Ovary (tissue), 7 donors: ENCODE measurements at regions not wholly inside any gene's neighbourhood (a gene's known extent, or its start where the extent isn't known, plus 50 kb on each side); places are given as distances from the start of the nearest gene placed in this dataset.

Source experiments
- DNase-seq, 5 donors: peaks; one replicate each; pipeline ENCODE4 v3.0.0-alpha.2; 2019 to 2020
- H3K27ac ChIP-seq, 2 donors: fragments of 200-600 bp; one replicate each; pipeline versions ENCODE4 v1.5.1 to v1.8.0; 2019 to 2022
- H3K27me3 ChIP-seq: fragments of 200-600 bp; one replicate; pipeline ENCODE4 v1.8.0; 2022
- H3K36me3 ChIP-seq: fragments of 200-600 bp; sonication (generic); one replicate; pipeline ENCODE4 v1.5.1; 2019
- H3K4me1 ChIP-seq: one replicate; pipeline ENCODE4 v1.8.1; 2013; ENCODE audit warnings: mild to moderate bottlenecking, moderate library complexity; ENCODE audit not compliant: insufficient read depth
- H3K4me3 ChIP-seq: fragments of 200-600 bp; sonication (generic); one replicate; pipeline ENCODE4 v1.5.1; 2017
- H3K9me3 ChIP-seq, 2 donors: fragments of 200-600 bp in 1 of 2; sonication (generic) in 1 of 2; one replicate each; pipeline versions ENCODE4 v1.5.1 to v1.8.1; 2013 to 2019; ENCODE audit warnings: mild to moderate bottlenecking in 1 of 2, moderate library complexity in 1 of 2
- CTCF ChIP-seq, 3 donors: fragments of 450-650 bp in 2 of 3; fragments of 200-600 bp in 1 of 3; IDR thresholded peaks; one replicate each; pipeline versions ENCODE4 v1.5.1 to v1.8.0; 2016 to 2022; ENCODE audit warnings: antibody characterized with exemption in 3 of 3, mild to moderate bottlenecking in 1 of 3
- EP300 ChIP-seq: sonication (generic); formaldehyde crosslinking; IDR thresholded peaks from one replicate; pipeline ENCODE4 v1.6.1; 2017; ENCODE audit warnings: antibody characterized with exemption
- POLR2A ChIP-seq: fragments of 450-650 bp; IDR thresholded peaks from one replicate; pipeline ENCODE4 v1.6.1; 2017; ENCODE audit warnings: antibody characterized with exemption, mild to moderate bottlenecking, moderate library complexity
- WGBS, 3 donors: extraction: QIAGEN DNeasy Blood & Tissue Kit in 1 of 3; methylation state at CpG; one replicate each; pipeline versions ENCODE4 v1.1.5 to v1.1.7; 2013 to 2017; 5-methylcytosine and 5-hydroxymethylcytosine counted together
- intact Hi-C, 4 donors: fragments of 100-400 bp; cut with DNase I; formaldehyde crosslinking; loops; one replicate each; pipeline versions ENCODE4 v1.11.0 to v1.15.1; 2022 to 2023
- donor health status: DM: no; HTN: no; CAD: no; lungs with moderate emphysema.
- donor health status: DM: no; HTN: no; CAD: no.
- donor health status: Bipolar disorder and iron deficiency.
- donor health status: DM: no; HTN: no; CAD: no.
- donor health status: DM: yes; HTN: yes; CAD: no.

GRCh38 chr15:60222404-60222803 lies 175.4 kb downstream of the ANXA2 start:
- H3K9me3 ChIP-seq: no peaks in the 10 kb centered on the region
- WGBS, 3 donors: 67 to 88% (median 74%) methylated on average over 1 of the region's 1 CpG
- intact Hi-C loops: loop anchor here in 1 of 4 donors (10.0 kb wide), 1 partner anchor 1972 kb away; no protein-coding TSS in a partner anchor
- no peak overlapping the region for H3K27ac ChIP-seq
- no peaks in the 10 kb centered on the region for H3K4me1 ChIP-seq
- TF ChIP-seq EP300: no peak
- TF ChIP-seq CTCF (IDR thresholded peaks at IDR 0.05): no peak
- TF ChIP-seq POLR2A: no peak
- no peak overlapping the region for H3K4me3 ChIP-seq
- DNase-seq: no peak
- no peaks in the 10 kb centered on the region for H3K27me3 ChIP-seq
- H3K36me3 ChIP-seq: no peaks in the 10 kb centered on the region

GRCh38 chr15:60223176-60223575 lies 174.6 kb downstream of the ANXA2 start:
- no peaks in the 10 kb centered on the region for H3K9me3 ChIP-seq
- no peaks in the 10 kb centered on the region for H3K27me3 ChIP-seq
- intact Hi-C loops: loop anchor here in 1 of 4 donors (10.0 kb wide), 1 partner anchor 1972 kb away; no protein-coding TSS in a partner anchor
- 64 to 79% (median 66%) methylated on average over 7 of the region's 7 CpGs for WGBS, 3 donors
- no peak for TF ChIP-seq EP300
- no peak for TF ChIP-seq POLR2A
- no peak for TF ChIP-seq CTCF (IDR thresholded peaks at IDR 0.05)
- no peak overlapping the region for H3K27ac ChIP-seq
- no peaks in the 10 kb centered on the region for H3K4me1 ChIP-seq
- no peak for DNase-seq
- H3K36me3 ChIP-seq: no peaks in the 10 kb centered on the region
- H3K4me3 ChIP-seq: no peak overlapping the region

- no peak overlapping the region for H3K27ac ChIP-seq
- no peak overlapping the region for H3K4me3 ChIP-seq
- H3K4me1 ChIP-seq: no peaks in the 10 kb centered on the region
- no peaks in the 10 kb centered on the region for H3K9me3 ChIP-seq
- intact Hi-C loops: loop anchor here in 1 of 4 donors (10.0 kb wide), 1 partner anchor 1968 kb away; no protein-coding TSS in a partner anchor
- TF ChIP-seq POLR2A (no peak), EP300 (no peak), CTCF (IDR thresholded peaks at IDR 0.05) (no peak)
- H3K36me3 ChIP-seq: no peaks in the 10 kb centered on the region
- WGBS, 3 donors: 25 to 35% (median 34%) methylated on average over 7 of the region's 7 CpGs
- no peak for DNase-seq
- H3K27me3 ChIP-seq: no peaks in the 10 kb centered on the region
Measured at GRCh38 chr15:60226924-60227323, 170.9 kb downstream of the ANXA2 start.

- DNase-seq: no peak
- TF ChIP-seq CTCF (IDR thresholded peaks at IDR 0.05) (no peak), POLR2A (no peak), EP300 (no peak)
- Histone ChIP-seq H3K4me1 (no peaks in the 10 kb centered on the region), H3K27me3 (no peaks in the 10 kb centered on the region), H3K27ac (no peak overlapping the region), H3K4me3 (no peak overlapping the region), H3K36me3 (no peaks in the 10 kb centered on the region), H3K9me3 (no peaks in the 10 kb centered on the region)
- intact Hi-C loops: loop anchor here in 1 of 4 donors (10.0 kb wide), 1 partner anchor 1967 kb away; no protein-coding TSS in a partner anchor
- 23 to 28% (median 24%) methylated on average over 3 of the region's 3 CpGs for WGBS, 3 donors
Measured at GRCh38 chr15:60228101-60228500, 169.7 kb downstream of the ANXA2 start.
